TTC549 (cell line): ENCODE measurements at regions not wholly inside any gene's neighbourhood (a gene's known extent, or its start where the extent isn't known, plus 50 kb on each side); places are given as distances from the start of the nearest gene placed in this dataset.
"Not testable (repeated sequence)": the region's sequence is repeated elsewhere in the genome, so short reads cannot be mapped to it uniquely, and the experiment has no call there.

Experiments used
- FAIRE-seq: peaks from 2 replicates; lab custom pipeline; 2012; peaks lifted over from hg19 to GRCh38; lab: Jason Lieb, UNC

DNA sequence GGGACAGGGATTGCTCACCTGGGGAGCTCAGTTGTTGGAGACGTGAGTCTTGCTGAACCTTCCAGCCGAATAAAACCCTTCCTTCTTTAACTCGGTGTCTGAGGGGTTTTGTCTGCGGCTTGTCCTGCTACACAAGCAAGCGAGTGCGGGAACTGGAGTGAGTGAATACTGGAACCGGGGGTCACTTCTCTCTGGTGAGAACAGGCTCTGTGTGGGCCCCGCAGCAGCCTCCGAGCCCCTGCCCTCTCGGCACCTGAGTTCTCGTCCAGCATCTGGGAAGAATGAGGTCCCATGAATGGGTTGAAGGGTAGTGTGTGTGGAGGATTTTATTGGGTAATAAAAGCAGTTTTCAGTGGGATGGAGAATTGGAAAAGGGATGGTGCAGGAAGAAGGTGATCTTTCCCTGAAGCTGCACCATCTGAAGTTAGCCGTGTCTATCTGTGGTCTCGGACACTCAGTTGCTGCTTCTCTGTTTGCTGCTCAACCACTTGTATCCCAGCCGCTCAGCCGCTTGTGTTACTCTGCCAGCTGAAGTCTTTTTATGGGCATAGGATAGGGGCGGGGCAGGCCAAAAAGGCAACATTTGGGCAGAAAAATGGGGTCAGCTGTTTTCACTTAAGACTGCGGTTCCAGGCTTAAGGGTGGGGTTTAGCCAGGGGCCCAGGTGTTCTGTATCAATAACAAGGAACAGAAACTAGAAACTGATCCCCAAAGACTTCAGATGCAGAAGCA lies 450.6 kb upstream of the CAMK1G start:
- no peak for FAIRE-seq

DNA sequence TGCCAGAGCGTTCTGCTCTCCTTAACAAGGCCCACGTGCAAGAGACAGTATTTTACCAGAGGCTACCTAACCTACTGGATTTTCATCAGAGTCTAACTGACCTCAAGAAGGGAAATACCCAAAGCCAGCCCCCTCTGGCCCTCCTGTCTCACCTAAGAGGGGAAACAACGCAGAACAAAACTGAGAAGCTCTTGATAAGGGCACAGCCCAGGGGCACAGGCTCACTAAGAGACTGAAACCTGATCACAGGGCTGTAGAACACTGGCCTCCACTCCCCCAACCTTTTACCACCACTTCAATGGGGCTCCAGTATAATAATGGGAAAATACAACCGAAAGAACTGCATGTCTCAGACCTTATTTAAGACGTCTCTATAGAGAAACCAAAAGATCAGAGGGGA lies 449.5 kb upstream of the CAMK1G start:
- FAIRE-seq = no peak

DNA sequence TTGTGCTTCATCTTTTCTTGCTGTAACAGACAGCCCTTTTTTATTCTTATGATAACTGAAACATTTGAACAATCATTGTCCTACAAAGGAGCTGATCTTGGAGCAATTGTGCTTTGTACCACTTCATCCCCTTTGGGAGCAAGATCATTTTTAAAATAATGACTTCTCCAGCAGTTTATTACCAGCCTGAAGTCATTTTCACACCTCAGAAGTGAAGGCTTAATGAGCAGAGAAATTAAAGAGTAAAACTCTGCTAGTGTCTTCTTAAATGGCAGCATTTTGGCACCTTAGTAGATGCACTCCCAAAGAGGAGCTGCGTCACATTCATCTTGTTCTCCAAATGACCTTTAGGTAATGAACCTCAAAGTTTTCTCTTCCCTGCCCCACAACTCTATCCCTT lies 439.6 kb upstream of the CAMK1G start:
- no peak for FAIRE-seq

DNA sequence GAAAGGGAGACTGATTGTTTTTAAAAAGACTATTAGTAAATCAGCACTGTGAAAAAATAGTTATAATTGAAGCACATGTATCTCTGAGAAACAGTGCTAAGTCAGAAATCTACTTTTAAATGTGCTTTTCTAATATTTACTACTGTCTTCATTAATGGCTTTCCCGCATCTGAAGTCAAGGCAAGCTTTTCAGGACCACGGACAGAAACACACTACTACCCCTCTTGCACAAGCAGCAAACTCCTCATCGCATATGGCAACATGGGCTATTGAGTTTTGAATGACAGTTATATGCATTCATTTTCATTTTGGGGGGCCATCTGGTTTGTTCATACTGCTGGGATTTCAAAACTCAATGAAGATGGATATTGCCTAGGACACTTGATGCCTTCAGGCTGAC lies 433.4 kb upstream of the CAMK1G start:
- FAIRE-seq = no peak

DNA sequence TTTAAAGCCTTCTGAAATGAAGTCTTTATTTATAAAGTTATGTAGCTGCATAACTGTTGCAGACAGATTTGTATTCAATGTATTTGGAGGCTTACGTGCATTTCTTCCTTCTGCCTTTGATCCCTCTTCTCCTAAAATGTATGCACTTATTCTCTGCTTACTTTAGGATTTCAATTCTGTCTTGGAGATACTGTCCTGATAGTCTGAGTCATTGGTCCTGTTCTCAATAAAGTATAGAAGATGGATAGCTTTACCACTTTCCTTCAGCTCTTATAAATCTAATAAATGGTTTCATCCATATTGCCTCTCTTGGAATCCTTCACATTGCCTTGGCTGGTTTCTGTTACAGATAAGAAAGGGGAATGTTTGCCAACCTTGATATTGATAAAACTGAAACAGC lies 430.1 kb upstream of the CAMK1G start:
- no peak for FAIRE-seq

DNA sequence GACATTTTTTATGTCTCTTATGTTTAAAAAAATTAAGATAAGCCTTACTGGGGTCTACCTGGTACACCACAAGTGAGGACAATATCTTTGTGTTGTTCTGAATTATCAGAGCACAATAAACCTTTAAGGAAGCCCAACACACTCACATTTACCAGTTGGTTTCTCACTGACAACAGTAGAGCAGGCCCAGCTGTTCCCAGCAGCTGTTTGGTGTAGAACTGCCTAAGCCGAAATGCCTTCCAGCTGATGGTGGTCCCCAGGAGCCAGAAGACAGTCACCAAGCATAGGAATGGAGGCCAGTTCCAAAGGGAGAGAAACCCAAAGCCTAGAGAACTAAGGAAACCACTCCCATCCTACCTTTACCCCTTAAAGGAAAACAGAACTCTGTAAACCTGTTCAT lies 428.6 kb upstream of the CAMK1G start:
- FAIRE-seq = no peak

DNA sequence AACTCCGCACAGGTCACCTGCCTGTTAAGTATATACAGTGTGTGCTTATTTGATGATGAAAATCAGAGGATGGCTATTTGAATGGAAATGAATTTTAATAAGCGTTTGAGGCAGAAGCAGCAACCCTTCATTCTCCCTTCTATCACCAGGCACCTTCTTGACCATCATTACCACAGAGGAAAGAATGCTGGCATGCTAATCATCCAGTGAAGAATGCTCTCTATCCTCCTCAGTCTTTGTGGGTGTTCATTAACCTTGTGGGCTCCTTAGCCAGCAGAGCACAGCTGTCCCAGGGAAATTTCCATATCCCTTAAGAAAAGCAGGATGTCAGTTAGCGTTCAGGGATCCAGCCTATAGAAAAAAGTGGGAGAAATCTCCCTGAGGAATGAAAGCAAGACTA lies 428.0 kb upstream of the CAMK1G start:
- FAIRE-seq = no peak

DNA sequence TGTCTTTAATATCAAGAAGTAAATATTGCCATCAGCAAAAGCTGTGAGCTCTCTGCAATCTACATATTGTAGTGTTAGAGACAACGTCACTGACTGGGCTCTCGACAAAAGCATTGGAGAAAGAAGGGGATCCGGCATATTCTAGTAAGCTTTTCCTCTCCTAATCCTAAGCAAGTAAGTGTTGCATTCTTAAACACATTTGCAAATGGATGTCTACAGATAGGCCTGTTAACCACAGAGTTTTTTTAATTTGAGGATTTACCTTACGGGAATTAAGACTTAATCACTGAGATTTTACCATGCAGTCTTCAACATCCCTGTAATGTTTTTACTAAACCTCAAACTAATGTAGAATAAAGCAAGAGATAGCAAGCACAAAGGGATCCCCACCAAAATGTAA lies 426.5 kb upstream of the CAMK1G start:
- no peak for FAIRE-seq

DNA sequence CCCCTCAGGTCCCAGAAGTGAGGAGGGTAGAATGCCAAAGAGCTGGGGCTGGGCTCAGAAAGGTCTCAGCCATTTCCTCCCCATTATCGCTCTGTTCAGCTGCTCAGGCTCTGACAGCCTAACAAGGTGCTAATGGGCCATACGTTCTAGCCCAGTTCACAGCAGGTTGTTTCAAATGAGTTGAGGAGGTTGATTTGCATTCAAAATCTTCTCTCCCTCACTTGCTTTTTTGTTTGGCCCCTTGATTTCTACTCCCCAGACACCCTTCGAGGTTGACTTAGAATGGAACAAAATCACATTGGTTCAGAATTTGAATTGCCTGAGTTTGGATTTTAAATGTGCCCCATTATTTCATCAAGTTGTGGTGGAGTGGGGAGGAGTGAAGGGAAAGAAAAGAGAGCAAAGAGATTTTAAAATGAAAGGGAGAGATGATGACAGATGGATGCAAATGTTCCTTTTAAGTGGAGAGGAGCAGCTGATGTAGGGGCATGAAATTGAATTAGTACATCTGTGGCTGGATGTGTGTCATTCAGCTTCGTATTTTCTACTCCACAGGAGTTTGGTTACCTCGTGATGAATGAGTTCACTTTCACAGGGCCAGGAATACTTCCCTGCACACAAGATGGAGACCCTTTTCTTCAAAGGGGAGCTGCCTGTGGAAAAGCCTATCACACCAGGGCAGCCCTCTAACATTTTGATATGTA lies 425.8 kb upstream of the CAMK1G start:
- no peak for FAIRE-seq

DNA sequence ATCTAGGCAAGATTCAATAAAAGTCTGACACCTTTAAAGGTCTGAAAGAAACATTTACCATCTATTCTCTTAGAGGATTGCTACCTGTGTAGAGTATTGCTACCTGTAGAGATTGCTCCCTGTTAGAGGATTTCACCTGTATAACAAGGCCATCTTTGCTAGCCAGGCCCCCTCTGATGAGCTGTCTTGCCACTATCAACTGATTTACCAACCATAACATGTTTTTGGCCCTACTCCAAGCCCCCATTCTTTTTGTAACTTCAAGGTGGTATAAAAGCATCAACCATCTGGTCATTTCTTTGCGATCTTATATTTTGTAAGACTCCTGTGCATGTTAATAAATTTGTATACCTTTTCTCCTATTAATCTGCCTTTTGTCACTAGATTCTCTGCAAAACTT lies 424.7 kb upstream of the CAMK1G start:
- FAIRE-seq = no peak

DNA sequence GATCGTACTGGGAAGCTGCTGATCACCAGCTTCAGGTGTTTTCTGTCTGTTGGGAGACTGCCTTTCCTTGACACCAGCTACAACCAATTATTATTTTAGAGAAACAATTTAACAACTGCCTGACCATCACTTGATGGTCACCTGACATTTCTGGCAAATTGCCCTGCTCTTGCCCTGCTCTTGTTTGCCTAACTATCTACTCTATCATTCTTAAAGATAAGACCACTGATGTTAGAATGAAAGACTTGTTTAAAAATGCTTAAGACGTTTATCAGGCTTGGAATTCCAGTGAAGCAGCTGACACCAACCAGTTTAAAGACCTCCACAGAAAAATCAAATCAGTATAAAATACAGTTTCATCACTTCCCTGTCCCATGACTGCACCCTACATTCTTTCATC lies 423.3 kb upstream of the CAMK1G start:
- FAIRE-seq = no peak

DNA sequence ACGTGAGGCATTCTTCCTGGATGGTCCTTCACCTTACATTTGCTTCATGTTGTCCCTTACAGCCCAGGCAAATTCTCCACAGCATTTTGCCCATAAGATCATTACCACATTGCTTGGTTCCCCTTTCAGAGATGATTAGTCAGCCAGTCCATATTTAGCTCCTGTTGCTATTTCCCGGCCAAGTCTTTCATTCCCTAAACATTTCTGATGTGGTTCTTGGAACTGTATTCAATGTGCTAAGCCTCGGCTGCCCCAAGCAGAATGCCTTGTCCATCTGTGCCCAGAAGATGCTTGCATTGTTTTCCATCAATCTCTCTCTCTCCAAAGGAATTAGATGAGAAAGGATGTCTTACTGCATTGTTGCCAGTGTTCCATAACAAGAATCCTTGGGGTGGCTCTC lies 420.9 kb upstream of the CAMK1G start:
- FAIRE-seq = no peak

DNA sequence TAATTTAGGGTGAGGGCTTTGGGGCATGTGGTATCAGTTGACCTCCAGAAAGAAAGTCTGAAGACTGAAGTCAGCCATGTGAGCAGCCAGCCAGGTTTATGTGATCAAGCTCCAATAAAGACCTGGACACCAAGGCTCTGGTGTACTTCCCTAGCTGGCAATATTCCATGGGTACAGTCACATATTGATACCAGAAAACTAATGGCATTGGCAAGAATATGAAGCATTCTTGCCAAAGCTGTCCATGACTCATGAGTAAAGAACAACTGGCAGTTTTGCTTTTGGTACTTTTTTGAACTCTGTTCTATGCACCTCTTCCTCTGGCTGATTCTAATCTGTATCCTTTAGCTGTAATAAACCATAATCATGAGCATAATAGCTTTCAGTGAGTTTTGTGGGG lies 415.3 kb upstream of the CAMK1G start:
- no peak for FAIRE-seq

DNA sequence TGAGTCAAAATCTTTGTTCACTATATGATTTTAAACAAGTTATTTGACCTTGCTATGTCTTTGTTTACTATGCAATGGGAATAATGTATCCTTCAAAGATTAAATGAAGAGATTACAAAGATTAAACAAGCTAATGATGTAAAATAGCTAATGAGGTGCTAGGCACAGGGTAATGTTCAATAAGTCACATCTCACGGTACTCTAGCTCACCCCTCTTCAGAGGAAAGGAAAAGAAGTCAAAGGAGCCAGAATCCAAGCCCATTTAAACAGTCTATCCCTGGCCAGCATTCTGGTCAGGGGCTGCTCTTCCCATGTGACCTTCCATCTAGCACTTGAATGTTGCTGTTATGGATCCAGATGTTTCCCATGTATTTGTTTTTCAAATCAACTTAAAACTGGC lies 412.4 kb upstream of the CAMK1G start:
- FAIRE-seq = no peak

DNA sequence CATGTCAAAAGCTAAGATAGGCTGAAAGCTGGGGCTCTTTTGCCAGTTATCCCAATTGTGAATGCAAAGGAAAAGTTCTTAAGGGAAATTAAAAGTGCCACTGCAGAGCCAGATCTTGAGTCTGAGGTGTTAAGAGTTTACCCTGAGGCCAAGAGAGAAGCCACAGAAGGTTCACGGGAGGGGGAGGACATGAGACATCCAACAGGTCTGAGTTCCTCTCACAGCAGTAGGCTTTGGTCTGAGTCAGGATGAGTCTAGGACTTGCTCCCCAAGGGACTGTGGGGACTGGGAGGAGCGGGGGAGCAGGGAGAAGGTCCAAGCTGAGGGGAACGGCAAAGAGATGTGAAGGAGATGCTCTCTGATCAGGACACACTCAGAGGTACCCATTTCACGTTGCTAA lies 411.2 kb upstream of the CAMK1G start:
- FAIRE-seq = no peak

DNA sequence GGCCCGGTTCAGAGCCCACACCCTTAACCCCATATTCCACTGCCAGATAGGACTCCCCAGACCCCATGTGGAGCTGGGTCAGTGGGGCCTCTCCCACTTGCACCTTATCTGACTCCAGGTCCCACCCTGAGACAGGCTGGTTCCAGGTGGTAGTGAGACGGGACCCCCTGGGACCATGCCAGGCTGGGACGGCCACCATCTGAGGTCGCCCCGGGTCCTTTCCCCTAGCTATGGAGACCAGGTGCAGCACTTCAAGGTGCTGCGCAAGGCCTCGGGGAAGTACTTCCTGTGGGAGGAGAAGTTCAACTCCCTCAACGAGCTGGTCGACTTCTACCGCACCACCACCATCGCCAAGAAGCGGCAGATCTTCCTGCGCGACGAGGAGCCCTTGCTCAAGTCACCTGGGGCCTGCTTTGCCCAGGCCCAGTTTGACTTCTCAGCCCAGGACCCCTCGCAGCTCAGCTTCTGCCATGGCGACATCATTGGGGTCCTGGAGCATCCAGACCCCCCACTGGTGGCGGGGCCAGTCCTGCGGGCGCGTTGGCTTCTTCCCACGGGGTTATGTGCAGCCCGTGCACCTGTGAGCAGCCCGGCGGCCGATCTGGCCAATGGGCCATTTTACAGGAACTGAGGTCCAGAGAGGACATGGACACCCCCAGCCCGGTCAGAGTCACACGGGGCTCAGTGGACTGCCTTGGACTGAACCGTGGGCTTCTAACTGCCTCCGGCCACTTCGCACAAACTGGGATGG lies 410.5 kb upstream of the CAMK1G start:
- FAIRE-seq = not testable (repeated sequence)

DNA sequence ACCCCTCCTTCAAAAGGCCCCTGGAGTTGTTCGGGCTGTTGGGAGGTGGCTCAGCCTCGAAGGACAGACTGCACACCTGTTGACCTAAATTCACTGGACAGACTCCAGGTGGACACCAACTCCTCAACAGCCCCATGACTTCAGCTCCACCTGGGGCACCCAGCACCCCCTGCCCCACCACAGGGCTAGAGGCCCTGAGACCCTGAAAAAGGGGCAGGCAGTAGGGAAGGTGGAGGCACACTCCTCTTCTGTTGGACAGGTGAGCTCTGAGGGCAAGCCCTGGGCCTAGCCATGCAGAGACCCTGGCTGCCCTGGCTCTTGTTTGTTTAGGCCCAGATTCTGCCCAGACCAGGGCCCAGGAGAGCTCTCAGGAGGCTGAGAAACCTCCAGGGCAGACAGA lies 409.7 kb upstream of the CAMK1G start:
- not testable (repeated sequence) for FAIRE-seq

DNA sequence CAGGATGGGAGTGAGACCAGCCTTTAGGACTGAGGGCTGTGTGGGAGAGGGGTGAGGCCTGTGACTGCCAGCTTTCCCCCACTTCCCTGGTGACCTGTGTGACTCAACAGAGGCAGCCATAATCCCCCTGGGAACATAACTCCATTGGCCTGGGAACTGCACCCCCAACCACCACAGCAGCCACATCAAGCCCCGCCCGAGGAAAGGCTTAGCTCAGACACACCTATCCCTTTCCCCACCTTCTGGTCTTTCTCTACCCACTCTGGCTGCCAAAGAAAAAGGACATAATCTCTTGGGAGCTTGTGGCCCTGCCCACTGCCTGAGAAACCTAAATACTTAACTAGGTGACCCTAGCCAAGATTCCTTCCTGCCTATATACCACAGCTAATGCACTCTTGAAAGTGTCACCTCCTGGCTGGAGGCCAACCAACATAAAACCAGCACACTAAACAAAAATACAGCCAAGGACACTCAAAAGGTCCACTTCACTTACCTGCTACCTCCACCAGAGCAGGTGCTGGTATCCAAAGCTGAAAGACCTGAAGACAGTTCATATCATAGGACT lies 406.6 kb upstream of the CAMK1G start:
- FAIRE-seq = no peak

DNA sequence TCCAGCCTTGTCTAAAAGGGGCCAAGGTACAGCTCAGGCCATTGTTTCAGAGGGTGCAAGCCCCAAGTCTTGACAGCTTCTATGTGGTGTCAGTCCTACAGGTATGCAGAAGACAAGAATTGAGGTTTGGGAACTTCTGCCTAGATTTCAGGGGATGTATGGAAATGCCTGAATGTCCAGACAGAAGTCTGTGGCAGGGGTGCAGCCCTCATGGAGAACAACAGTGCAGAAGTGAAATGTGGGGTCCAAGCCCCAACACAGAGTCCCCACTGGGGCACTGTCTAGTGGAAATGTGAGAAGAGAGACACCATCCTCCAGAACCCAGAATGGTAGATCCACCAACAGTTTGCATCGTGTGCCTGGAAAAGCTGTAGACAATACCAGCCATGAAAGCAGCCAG lies 400.3 kb upstream of the CAMK1G start:
- no peak for FAIRE-seq

DNA sequence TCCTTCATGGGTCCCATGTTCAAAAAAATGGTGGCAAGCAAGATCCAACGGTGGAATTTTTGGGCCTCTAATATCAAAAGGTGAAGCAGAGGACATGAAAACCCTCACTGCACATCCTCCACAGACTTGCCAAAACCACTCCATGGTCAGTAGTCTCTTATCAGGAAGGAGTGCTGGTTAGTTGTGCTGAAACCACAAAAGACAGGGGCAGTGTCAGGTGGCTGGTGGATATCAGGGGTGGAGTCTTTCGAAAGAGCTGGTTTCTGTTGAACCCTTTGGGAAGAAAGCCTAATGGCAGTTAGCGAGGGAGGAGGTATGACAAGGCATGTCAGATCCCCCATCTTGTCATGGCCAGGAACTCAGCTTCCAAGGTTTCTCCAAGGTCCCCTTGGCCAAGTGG lies 395.9 kb upstream of the CAMK1G start:
- FAIRE-seq = no peak

DNA sequence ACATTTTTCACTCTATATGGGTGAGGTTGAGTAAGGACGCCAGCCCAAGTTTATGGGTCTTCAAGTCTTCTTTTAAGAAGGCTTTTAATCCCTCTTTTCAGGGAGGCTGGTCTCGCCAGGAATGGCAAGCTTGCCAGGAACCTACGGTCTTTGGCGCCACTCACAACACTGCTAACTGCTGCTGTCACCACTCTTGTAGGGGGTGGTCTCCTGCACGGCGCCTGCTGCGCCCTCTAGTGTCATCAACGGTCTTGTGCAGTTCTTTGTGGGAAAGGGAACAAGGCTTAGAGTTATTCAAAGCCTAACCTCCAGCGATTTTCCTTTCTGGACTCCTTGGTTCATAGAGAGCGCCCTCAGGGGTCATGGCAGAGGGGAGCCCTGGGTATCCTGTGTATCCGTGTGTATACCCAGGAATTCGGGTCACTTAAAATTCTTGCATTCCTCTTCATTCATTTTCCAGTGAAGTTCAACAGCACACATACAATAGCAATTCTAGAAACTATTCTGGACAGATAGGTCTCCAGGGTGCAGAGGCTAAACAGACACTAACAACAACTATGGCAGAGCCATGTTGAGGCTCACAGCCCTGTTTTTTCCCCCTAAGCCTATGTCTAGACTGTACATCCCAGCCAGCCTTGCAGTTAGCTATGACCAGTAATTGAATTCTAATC lies 392.8 kb upstream of the CAMK1G start:
- FAIRE-seq = no peak

DNA sequence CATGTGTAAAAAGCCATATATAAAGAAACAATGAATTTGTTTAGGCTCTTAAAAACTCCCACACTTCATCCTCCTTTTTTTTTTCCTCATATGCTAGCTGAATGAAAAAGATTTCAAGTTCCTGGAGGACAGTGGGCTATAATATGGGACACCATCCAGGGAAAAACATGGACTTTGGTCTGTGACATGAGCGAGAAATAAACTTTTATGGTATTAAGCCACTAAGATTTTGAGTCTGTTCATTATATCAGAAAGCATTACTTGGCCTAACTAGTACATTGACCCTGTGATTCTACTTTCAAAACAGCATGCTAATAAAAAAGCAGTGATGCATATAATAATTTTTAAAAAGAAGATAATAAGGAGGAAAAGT lies 392.3 kb upstream of the CAMK1G start:
- no peak for FAIRE-seq

DNA sequence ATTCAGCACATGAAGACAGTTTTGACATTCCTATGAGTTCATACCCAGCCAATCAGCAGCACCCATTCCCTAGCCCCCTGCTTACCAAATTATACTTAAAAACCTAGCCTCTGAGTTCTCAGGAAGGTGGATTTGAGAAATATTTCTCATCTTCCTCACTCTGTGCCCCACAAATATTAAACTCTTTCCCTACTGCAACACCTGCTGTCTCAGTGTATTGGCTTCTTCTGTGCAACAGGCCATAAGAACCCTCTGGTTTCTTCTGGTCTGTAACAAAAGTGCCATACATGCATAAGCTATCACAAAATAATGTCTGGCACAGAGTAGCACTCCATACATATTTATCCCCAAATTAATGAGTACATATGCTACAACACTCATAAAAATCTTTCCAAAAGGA lies 387.4 kb upstream of the CAMK1G start:
- no peak for FAIRE-seq
